ENCODE measurements at regions not wholly inside any gene's neighbourhood (a gene's known extent, or its start where the extent isn't known, plus 50 kb on each side); places are given as distances from the start of the nearest gene placed in this dataset.
A peak's percentile ranks its signal among the peaks of the same experiment; 100 is the strongest.

GRCh38 chr3:106206613-106207012 is 337.8 kb upstream of the CBLB start:
- Mint-ChIP-seq H3K27ac (ENCODE audit: unreplicated experiment) (peak overlapping the region; percentile 62), H3K9me3 (ENCODE audit: low read depth) (peaks cover 10% of the 10 kb centered on the region), H3K27me3 (ENCODE audit: low read depth) (no peaks in the 10 kb centered on the region), H3K36me3 (ENCODE audit: low read depth) (peaks cover 3% of the 10 kb centered on the region), H3K4me3 (ENCODE audit: unreplicated experiment) (no peak overlapping the region), H3K4me1 (ENCODE audit: low read depth) (peaks cover 9% of the 10 kb centered on the region)
- DNase-seq (ENCODE audit: low spot score) = no peak
- TF ChIP-seq CTCF (IDR thresholded peaks at IDR 0.05) = no peak

GRCh38 chr3:106208251-106208650 is 339.4 kb upstream of the CBLB start:
- peaks cover 9% of the 10 kb centered on the region for H3K4me1 Mint-ChIP-seq (ENCODE audit: low read depth)
- H3K4me3 Mint-ChIP-seq (ENCODE audit: unreplicated experiment) = no peak overlapping the region
- H3K27ac Mint-ChIP-seq (ENCODE audit: unreplicated experiment) = no peak overlapping the region
- no peak for DNase-seq (ENCODE audit: low spot score)
- H3K27me3 Mint-ChIP-seq (ENCODE audit: low read depth) = no peaks in the 10 kb centered on the region
- peaks cover 3% of the 10 kb centered on the region for H3K36me3 Mint-ChIP-seq (ENCODE audit: low read depth)
- TF ChIP-seq CTCF (IDR thresholded peaks at IDR 0.05) = no peak
- H3K9me3 Mint-ChIP-seq (ENCODE audit: low read depth) = peaks cover 10% of the 10 kb centered on the region

- no peak for DNase-seq (ENCODE audit: low spot score)
- TF ChIP-seq CTCF (IDR thresholded peaks at IDR 0.05) = peak; percentile 79
- Mint-ChIP-seq H3K4me1 (ENCODE audit: low read depth) (peaks cover 9% of the 10 kb centered on the region), H3K4me3 (ENCODE audit: unreplicated experiment) (no peak overlapping the region), H3K27me3 (ENCODE audit: low read depth) (no peaks in the 10 kb centered on the region), H3K36me3 (ENCODE audit: low read depth) (peaks cover 3% of the 10 kb centered on the region), H3K27ac (ENCODE audit: unreplicated experiment) (no peak overlapping the region), H3K9me3 (ENCODE audit: low read depth) (peaks cover 7% of the 10 kb centered on the region)
Observed at GRCh38 chr3:106208967-106209366, 340.2 kb upstream of the CBLB start.

GRCh38 chr3:106209482-106209881 is 340.7 kb upstream of the CBLB start:
- no peak for DNase-seq (ENCODE audit: low spot score)
- Mint-ChIP-seq H3K27me3 (ENCODE audit: low read depth) (no peaks in the 10 kb centered on the region), H3K36me3 (ENCODE audit: low read depth) (peaks cover 3% of the 10 kb centered on the region), H3K9me3 (ENCODE audit: low read depth) (peaks cover 2% of the 10 kb centered on the region), H3K4me3 (ENCODE audit: unreplicated experiment) (no peak overlapping the region), H3K27ac (ENCODE audit: unreplicated experiment) (no peak overlapping the region), H3K4me1 (ENCODE audit: low read depth) (peaks cover 9% of the 10 kb centered on the region)
- TF ChIP-seq CTCF (IDR thresholded peaks at IDR 0.05) = no peak

GRCh38 chr3:106210923-106211322 is 342.1 kb upstream of the CBLB start:
- Mint-ChIP-seq H3K36me3 (ENCODE audit: low read depth) (peaks cover 1% of the 10 kb centered on the region), H3K4me3 (ENCODE audit: unreplicated experiment) (no peak overlapping the region), H3K4me1 (ENCODE audit: low read depth) (peaks cover 8% of the 10 kb centered on the region), H3K27me3 (ENCODE audit: low read depth) (no peaks in the 10 kb centered on the region), H3K9me3 (ENCODE audit: low read depth) (peaks cover 6% of the 10 kb centered on the region), H3K27ac (ENCODE audit: unreplicated experiment) (no peak overlapping the region)
- no peak for DNase-seq (ENCODE audit: low spot score)
- TF ChIP-seq CTCF (IDR thresholded peaks at IDR 0.05) = no peak

All from chondrocyte (in vitro differentiated cells).